GM10266 (cell line): ENCODE measurements at regions not wholly inside any gene's neighbourhood (a gene's known extent, or its start where the extent isn't known, plus 50 kb on each side); places are given as distances from the start of the nearest gene placed in this dataset.

Experiments used
- DNase-seq: peaks from one replicate; pipeline ENCODE4 v3.0.0; 2012; ENCODE audit errors: extremely low spot score
- TF ChIP-seq, protein P1 (sequence below): IDR thresholded peaks from 2 replicates; pipeline ENCODE4 v1.5.1; 2012; ENCODE audit warnings: mild to moderate bottlenecking, low read depth; ENCODE audit not compliant: control insufficient read depth, insufficient read depth; ENCODE audit errors: missing control alignments

GRCh38 chr3:159650726-159651125 is 337.9 kb upstream of the IL12A start:
- TF ChIP-seq, protein P1, sequence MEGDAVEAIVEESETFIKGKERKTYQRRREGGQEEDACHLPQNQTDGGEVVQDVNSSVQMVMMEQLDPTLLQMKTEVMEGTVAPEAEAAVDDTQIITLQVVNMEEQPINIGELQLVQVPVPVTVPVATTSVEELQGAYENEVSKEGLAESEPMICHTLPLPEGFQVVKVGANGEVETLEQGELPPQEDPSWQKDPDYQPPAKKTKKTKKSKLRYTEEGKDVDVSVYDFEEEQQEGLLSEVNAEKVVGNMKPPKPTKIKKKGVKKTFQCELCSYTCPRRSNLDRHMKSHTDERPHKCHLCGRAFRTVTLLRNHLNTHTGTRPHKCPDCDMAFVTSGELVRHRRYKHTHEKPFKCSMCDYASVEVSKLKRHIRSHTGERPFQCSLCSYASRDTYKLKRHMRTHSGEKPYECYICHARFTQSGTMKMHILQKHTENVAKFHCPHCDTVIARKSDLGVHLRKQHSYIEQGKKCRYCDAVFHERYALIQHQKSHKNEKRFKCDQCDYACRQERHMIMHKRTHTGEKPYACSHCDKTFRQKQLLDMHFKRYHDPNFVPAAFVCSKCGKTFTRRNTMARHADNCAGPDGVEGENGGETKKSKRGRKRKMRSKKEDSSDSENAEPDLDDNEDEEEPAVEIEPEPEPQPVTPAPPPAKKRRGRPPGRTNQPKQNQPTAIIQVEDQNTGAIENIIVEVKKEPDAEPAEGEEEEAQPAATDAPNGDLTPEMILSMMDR, result no peak
- DNase-seq, result no peak

- no peak for DNase-seq
- TF ChIP-seq, protein P1, result no peak
Observed at GRCh38 chr3:159652452-159652851, 336.2 kb upstream of the IL12A start.

DNA sequence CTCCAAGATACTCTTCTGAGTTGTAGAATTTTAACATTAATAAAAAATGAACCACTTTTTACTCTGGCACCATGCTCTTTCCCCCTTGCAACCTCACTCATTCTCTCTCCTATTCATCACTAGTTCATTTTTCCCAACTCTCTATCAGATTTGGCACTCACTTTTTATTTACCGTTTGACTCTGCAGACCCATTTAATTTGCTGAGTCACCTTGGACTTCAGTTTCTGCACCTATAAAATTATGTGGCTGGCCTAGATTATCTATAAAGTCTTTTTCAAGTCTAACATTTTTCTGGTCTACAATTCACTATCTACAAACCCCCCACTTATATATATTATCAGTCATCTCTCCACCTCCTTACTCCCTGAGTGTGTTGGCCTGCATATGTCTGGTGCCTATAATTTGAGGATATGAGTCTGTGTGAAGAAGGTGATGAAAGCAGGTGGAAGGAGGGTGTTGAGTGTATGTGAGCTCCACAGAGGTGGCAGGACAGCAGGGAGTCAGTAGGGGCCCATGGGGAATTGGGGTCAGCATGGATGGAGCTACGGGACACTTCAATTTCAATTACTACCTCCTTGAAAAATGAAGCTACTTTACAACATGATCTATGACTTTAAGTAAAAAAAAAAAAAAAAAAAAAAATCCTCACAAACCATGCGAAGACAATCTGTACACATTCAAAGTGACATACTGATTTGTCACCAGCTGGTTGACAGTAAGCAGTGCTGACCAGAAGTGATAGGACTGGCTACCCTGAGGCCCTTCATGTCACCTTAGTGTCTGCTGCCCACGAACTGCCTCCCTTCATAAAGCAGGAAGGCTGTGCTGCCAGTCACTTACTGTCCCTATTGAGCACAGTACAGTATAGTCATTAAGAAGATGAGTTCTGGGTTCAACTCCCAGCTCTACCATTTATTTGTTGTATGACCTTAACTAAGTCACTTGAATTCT is 334.2 kb upstream of the IL12A start:
- TF ChIP-seq, protein P1, result no peak
- no peak for DNase-seq

- DNase-seq, result no peak
- TF ChIP-seq, protein P1, result no peak
Observed at GRCh38 chr3:159655202-159655601, 333.4 kb upstream of the IL12A start.

DNA sequence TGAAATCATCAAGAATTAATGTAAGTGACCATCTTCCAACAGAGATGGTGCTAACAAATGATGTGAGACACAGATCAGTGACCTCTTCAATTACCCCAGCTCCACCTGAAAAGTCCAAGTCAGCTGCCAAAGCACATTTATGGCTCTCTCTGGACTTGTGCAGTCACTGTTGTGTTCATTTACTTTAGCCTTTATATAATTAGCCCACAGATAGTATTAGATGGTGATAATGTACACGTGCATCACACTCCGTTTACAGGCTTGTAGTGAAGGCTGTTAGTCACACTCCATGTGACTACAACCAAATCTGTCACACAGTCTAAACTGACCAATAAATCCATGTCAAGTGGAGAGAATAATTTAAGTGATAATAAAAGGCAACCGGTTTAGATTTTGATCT is 331.5 kb upstream of the IL12A start:
- no peak for DNase-seq
- TF ChIP-seq, protein P1, result no peak

DNA sequence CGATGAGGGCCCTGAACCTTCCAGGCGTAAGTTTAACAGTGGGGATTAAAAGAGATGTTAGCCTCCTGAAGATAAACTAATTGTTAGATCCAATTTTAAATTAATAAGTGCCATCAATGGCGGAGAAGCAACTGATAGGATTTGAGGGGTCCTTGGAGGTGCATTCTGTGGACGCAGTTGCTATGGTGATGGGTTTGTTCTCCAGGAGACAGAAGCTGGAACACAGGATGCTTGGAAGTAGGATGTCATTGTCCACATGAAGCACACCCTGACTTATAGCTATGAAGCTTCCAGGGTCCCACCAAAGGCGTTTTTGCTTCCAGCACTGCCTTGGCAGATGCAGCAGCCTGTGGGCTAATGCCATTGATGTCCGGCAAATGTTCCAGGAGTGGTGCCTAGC is 331.0 kb upstream of the IL12A start:
- no peak for DNase-seq
- TF ChIP-seq, protein P1, result no peak

DNA sequence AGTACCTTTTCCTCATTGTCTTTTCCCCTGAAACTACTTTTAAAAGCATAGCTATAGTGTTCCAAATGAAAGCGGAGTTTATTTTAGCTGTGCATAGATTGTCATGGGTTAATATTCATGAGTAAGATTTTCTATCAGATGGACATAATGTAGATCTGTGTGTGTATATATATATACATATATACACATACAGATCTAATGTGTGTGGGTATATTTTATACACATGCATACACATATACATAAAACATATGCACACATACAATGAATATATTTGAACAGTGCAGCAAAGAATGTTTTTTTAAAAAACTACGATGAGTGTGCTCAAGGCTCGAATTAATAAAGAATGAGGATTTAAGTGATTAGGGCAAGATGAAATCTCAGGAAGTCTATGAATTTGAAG is 328.3 kb upstream of the IL12A start:
- TF ChIP-seq, protein P1, result no peak
- DNase-seq, result no peak
